ENCODE measurements at regions not wholly inside any gene's neighbourhood (a gene's known extent, or its start where the extent isn't known, plus 50 kb on each side); places are given as distances from the start of the nearest gene placed in this dataset.

DNA sequence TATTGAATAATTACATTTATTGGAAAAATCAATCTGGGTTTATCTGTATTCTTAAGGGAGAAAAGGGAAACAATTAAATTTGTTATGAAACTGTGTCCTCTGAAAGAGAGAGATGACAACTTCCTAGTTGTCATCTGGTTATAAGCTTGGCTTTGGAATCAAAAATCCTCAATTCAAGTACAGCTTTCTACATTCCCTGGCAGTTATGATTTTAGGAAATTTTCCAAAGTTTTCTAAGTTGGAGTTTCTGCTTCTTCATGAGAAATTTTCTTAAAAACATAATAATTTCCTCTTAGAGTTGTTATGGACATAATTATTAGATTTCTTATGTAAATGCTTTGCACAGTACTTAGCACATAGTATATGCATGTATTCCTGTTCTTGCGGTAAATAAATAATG is 625.6 kb upstream of the SLC39A10 start:
- ChIA-PET CTCF (no interaction called here), POLR2A (no interaction called here)
- Mint-ChIP-seq H3K27ac (no peak overlapping the region), H3K4me3 (no peak overlapping the region), H3K9me3 (no peaks in the 10 kb centered on the region), H3K4me1 (no peaks in the 10 kb centered on the region), H3K27me3 (no peaks in the 10 kb centered on the region), H3K36me3 (ENCODE audit: low read depth) (no peaks in the 10 kb centered on the region)
- DNase-seq (no peak), ATAC-seq (ENCODE audit: low read depth) (no peak)
- TF ChIP-seq, protein P1, sequence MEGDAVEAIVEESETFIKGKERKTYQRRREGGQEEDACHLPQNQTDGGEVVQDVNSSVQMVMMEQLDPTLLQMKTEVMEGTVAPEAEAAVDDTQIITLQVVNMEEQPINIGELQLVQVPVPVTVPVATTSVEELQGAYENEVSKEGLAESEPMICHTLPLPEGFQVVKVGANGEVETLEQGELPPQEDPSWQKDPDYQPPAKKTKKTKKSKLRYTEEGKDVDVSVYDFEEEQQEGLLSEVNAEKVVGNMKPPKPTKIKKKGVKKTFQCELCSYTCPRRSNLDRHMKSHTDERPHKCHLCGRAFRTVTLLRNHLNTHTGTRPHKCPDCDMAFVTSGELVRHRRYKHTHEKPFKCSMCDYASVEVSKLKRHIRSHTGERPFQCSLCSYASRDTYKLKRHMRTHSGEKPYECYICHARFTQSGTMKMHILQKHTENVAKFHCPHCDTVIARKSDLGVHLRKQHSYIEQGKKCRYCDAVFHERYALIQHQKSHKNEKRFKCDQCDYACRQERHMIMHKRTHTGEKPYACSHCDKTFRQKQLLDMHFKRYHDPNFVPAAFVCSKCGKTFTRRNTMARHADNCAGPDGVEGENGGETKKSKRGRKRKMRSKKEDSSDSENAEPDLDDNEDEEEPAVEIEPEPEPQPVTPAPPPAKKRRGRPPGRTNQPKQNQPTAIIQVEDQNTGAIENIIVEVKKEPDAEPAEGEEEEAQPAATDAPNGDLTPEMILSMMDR (IDR thresholded peaks at IDR 0.05): no peak
- intact Hi-C loops (cut with micrococcal nuclease): no loop called here

DNA sequence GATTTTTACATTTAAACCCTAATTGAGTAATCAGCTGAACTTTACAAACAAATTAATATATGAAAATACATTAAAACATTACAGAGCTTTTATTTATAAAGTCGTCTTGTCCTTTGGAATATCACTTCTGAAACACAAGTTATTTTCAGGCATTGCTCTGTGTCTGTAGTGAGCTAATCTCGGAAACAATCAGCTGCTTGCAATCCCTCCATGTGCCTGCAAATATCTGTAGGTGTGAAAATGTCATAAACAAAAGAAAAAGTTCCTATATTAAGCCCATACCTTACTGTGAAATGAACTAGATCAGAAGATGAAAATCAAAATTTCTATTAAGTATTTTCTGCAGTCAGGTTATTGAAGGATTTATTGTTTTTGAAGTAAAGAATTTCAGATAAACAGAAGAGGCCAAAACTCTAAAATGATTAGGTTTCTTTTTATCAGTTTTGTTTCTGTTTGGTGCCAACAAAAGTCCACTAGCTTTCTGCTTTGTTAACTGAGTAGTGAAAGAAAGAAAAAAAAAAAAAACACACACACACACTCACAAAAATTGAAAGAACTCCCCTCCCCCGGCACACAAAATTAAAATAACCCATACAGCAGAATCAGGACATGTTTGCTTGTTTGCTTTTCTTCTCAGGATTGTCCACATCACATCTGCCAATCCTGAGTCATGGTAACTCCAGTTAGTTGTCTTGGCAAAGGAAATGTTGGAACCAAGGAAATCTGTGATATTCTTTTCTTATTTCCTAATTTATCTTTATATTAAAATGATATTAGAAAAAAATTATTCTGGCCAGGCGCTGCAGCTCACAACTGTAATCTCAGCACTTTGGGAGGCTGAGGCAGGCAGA is 627.0 kb upstream of the SLC39A10 start:
- intact Hi-C loops (cut with micrococcal nuclease): no loop called here
- TF ChIP-seq, protein P1 (IDR thresholded peaks at IDR 0.05): no peak
- Mint-ChIP-seq H3K9me3 (no peaks in the 10 kb centered on the region), H3K4me3 (no peak overlapping the region), H3K27me3 (no peaks in the 10 kb centered on the region), H3K36me3 (ENCODE audit: low read depth) (no peaks in the 10 kb centered on the region), H3K27ac (no peak overlapping the region), H3K4me1 (no peaks in the 10 kb centered on the region)
- no peak for ATAC-seq (ENCODE audit: low read depth)
- DNase-seq: no peak
- ChIA-PET POLR2A (no interaction called here), CTCF (no interaction called here)

DNA sequence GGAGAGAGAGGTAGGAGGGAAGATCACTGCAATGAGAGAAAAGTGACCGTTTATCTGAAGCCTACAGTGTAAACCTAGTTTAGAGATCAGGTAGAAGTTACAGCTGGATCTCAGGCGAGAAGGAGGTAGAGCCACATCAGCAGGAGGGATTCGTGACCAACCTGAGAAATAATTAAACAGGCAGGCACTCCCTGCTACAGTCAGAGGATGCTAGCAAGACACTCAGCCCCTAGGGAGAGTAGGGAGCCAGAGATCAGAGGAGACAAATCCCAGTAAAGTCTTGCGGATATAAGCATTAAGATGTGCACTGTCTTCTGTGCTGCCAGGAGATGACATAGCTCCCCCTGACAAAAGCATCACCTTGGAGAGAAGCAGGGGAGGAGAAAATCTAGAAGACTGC is 629.1 kb upstream of the SLC39A10 start:
- intact Hi-C loops (cut with micrococcal nuclease): no loop called here
- POLR2A ChIA-PET: no interaction called here
- Mint-ChIP-seq H3K27me3 (no peaks in the 10 kb centered on the region), H3K36me3 (ENCODE audit: low read depth) (no peaks in the 10 kb centered on the region), H3K4me1 (no peaks in the 10 kb centered on the region), H3K9me3 (no peaks in the 10 kb centered on the region), H3K27ac (no peak overlapping the region), H3K4me3 (no peak overlapping the region)
- TF ChIP-seq, protein P1 (IDR thresholded peaks at IDR 0.05): no peak
- no peak for ATAC-seq (ENCODE audit: low read depth)
- CTCF ChIA-PET: no interaction called here
- DNase-seq: no peak

DNA sequence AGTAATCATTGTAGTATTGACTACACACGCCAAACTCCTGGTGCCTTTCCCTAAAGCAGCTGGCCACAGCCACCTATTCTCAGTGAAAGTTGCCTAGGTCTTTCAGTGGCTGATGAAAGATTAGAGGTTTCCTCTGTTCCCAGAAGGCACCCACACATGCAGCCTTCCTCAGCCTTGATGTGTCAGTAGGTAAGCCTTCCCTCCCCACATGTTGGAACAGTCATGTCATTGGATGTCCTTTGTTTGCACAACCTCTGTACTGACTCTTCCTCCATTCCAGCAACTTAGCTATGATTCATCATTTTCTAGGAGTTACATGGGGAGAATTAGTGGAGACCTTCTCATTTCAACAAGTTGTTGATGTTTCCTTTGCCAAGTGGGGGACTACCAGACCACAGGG is 630.8 kb upstream of the SLC39A10 start:
- H3K9me3 Mint-ChIP-seq: no peaks in the 10 kb centered on the region
- POLR2A ChIA-PET: no interaction called here
- no peak overlapping the region for H3K27ac Mint-ChIP-seq

DNA sequence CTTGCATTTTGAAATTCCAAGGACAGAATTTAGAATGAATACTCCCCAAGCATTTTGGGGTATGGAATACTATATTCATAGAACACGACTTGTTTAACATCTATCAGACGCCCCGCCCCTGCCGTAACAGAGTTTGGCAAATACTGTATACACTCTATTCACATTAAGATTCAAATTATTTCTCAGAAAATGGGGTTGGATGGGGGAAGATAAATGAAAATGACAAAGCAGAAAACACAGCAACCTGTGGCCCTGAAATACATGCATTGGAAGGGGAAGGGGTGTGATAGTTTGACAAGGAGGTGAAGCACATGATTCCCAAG is 634.6 kb upstream of the SLC39A10 start:
- Mint-ChIP-seq H3K4me3 (no peak overlapping the region), H3K9me3 (no peaks in the 10 kb centered on the region), H3K4me1 (no peaks in the 10 kb centered on the region), H3K27me3 (no peaks in the 10 kb centered on the region), H3K36me3 (ENCODE audit: low read depth) (no peaks in the 10 kb centered on the region), H3K27ac (no peak overlapping the region)
- intact Hi-C loops (cut with micrococcal nuclease): no loop called here
- ChIA-PET POLR2A (no interaction called here), CTCF (no interaction called here)
- no peak for DNase-seq
- TF ChIP-seq, protein P1 (IDR thresholded peaks at IDR 0.05): no peak
- ATAC-seq (ENCODE audit: low read depth): no peak

More for the DNA sequence above, 630.8 kb upstream of the SLC39A10 start:
- intact Hi-C loops (cut with micrococcal nuclease): no loop called here
- H3K4me3 Mint-ChIP-seq: no peak overlapping the region
- no peak for ATAC-seq (ENCODE audit: low read depth)
- H3K27me3 Mint-ChIP-seq: no peaks in the 10 kb centered on the region
- no peaks in the 10 kb centered on the region for H3K36me3 Mint-ChIP-seq (ENCODE audit: low read depth)
- DNase-seq: no peak
- H3K4me1 Mint-ChIP-seq: no peaks in the 10 kb centered on the region
- CTCF ChIA-PET: no interaction called here
- TF ChIP-seq, protein P1 (IDR thresholded peaks at IDR 0.05): no peak
